ENCODE measurements at regions not wholly inside any gene's neighbourhood (a gene's known extent, or its start where the extent isn't known, plus 50 kb on each side); places are given as distances from the start of the nearest gene placed in this dataset.

GRCh38 chr7:46746695-46747687 is 825.9 kb upstream of the IGFBP3 start:
- no peak overlapping the region for H3K4me3 ChIP-seq (ENCODE audit: low read depth, poor library complexity, severe bottlenecking)
- intact Hi-C loops (cut with DNase I; ENCODE audit: low total_unique reads), result no loop called here
- WGBS, 2 donors, result 82 to 90% methylated on average over 13 of the region's 13 CpGs
- TF ChIP-seq POLR2A (IDR thresholded peaks at IDR 0.05), result no peak
- no peak for TF ChIP-seq CTCF (IDR thresholded peaks at IDR 0.05)
- no peak for DNase-seq (ENCODE audit: low spot score in 2 of 2)

- TF ChIP-seq CTCF (IDR thresholded peaks at IDR 0.05), result no peak
- no peak for TF ChIP-seq POLR2A (IDR thresholded peaks at IDR 0.05)
- DNase-seq (ENCODE audit: low spot score in 2 of 2), result no peak
- 76 to 77% methylated on average over 3 of the region's 3 CpGs for WGBS, 2 donors
- intact Hi-C loops (cut with DNase I; ENCODE audit: low total_unique reads), result no loop called here
- no peak overlapping the region for H3K4me3 ChIP-seq (ENCODE audit: low read depth, poor library complexity, severe bottlenecking)
These were observed 824.6 kb upstream of the IGFBP3 start for GRCh38 chr7:46745707-46746090.

GRCh38 chr7:46744957-46745706 is 824.1 kb upstream of the IGFBP3 start:
- no peak for TF ChIP-seq POLR2A (IDR thresholded peaks at IDR 0.05)
- TF ChIP-seq CTCF (IDR thresholded peaks at IDR 0.05), result no peak
- no peak overlapping the region for H3K4me3 ChIP-seq (ENCODE audit: low read depth, poor library complexity, severe bottlenecking)
- 74 to 77% methylated on average over 6 of the region's 6 CpGs for WGBS, 2 donors
- intact Hi-C loops (cut with DNase I; ENCODE audit: low total_unique reads), result no loop called here
- DNase-seq (ENCODE audit: low spot score in 2 of 2), result no peak

- TF ChIP-seq CTCF (IDR thresholded peaks at IDR 0.05) (no peak), POLR2A (IDR thresholded peaks at IDR 0.05) (no peak)
- no peak for DNase-seq (ENCODE audit: low spot score in 2 of 2)
- 78 to 79% methylated on average over 6 of the region's 6 CpGs for WGBS, 2 donors
- intact Hi-C loops (cut with DNase I; ENCODE audit: low total_unique reads), result no loop called here
- H3K4me3 ChIP-seq (ENCODE audit: low read depth, poor library complexity, severe bottlenecking), result no peak overlapping the region
These were observed 821.5 kb upstream of the IGFBP3 start for GRCh38 chr7:46742601-46743000.

GRCh38 chr7:46741938-46742540 is 821.0 kb upstream of the IGFBP3 start:
- intact Hi-C loops (cut with DNase I; ENCODE audit: low total_unique reads), result no loop called here
- no peak for TF ChIP-seq CTCF (IDR thresholded peaks at IDR 0.05)
- no peak for TF ChIP-seq POLR2A (IDR thresholded peaks at IDR 0.05)

More at GRCh38 chr7:46741938-46742540, 821.0 kb upstream of the IGFBP3 start:
- 73 to 75% methylated on average over 4 of the region's 4 CpGs for WGBS, 2 donors
- no peak for DNase-seq (ENCODE audit: low spot score in 2 of 2)
- no peak overlapping the region for H3K4me3 ChIP-seq (ENCODE audit: low read depth, poor library complexity, severe bottlenecking)
